ENCODE measurements at regions not wholly inside any gene's neighbourhood (a gene's known extent, or its start where the extent isn't known, plus 50 kb on each side); places are given as distances from the start of the nearest gene placed in this dataset.
A peak's percentile ranks its signal among the peaks of the same experiment; 100 is the strongest.
"Not testable (repeated sequence)": the region's sequence is repeated elsewhere in the genome, so short reads cannot be mapped to it uniquely, and the experiment has no call there.

GRCh38 chr12:9323144-9323681 lies 115.0 kb upstream of the PZP start:
- no peaks in the 10 kb centered on the region for H3K27me3 ChIP-seq (replicated peaks; ENCODE audit: insufficient read depth, low read depth, low read length, poor library complexity)
- no peaks in the 10 kb centered on the region for H3K36me3 ChIP-seq (ENCODE audit: insufficient read depth, low read length, poor library complexity, severe bottlenecking)
- no peak for DNase-seq (ENCODE audit: low spot score)
- TF ChIP-seq EZH2 (IDR thresholded peaks at IDR 0.05; ENCODE audit: borderline replicate concordance, low read depth, low read length, poor library complexity, severe bottlenecking) (no peak), CTCF (conservative IDR thresholded peaks at IDR 0.05; ENCODE audit: low read depth, low read length) (no peak)
- intact Hi-C loops (cut with micrococcal nuclease; ENCODE audit: unreplicated experiment) = no loop called here
- H3K9me3 ChIP-seq (ENCODE audit: low read depth, low read length, poor library complexity, severe bottlenecking) = no peaks in the 10 kb centered on the region
- H3K27ac ChIP-seq (ENCODE audit: low read depth, low read length, poor library complexity, severe bottlenecking) = no peak overlapping the region
- H3K4me3 ChIP-seq (ENCODE audit: low read depth, low read length, poor library complexity, severe bottlenecking) = no peak overlapping the region
- H3K4me1 ChIP-seq (ENCODE audit: insufficient read depth, low read length, poor library complexity, severe bottlenecking) = no peaks in the 10 kb centered on the region
- POLR2A ChIA-PET (ENCODE audit: low non-redundant PET) = interaction anchor here (0.6 kb wide), 1 partner anchor 562 kb away, joined by 3 read pairs; no protein-coding TSS in a partner anchor
- BruUV-seq (replicated peaks) = no TSS peak
- CTCF ChIA-PET = no interaction called here

- ChIA-PET POLR2A (ENCODE audit: low non-redundant PET) (no interaction called here), CTCF (no interaction called here)
- Histone ChIP-seq H3K27me3 (replicated peaks; ENCODE audit: insufficient read depth, low read depth, low read length, poor library complexity) (no peaks in the 10 kb centered on the region), H3K4me1 (ENCODE audit: insufficient read depth, low read length, poor library complexity, severe bottlenecking) (no peaks in the 10 kb centered on the region), H3K9me3 (ENCODE audit: low read depth, low read length, poor library complexity, severe bottlenecking) (no peaks in the 10 kb centered on the region), H3K4me3 (ENCODE audit: low read depth, low read length, poor library complexity, severe bottlenecking) (no peak overlapping the region), H3K27ac (ENCODE audit: low read depth, low read length, poor library complexity, severe bottlenecking) (no peak overlapping the region), H3K36me3 (ENCODE audit: insufficient read depth, low read length, poor library complexity, severe bottlenecking) (no peaks in the 10 kb centered on the region)
- no TSS peak for BruUV-seq (replicated peaks)
- DNase-seq (ENCODE audit: low spot score) = no peak
- TF ChIP-seq CTCF (conservative IDR thresholded peaks at IDR 0.05; ENCODE audit: low read depth, low read length) = no peak
- TF ChIP-seq EZH2 (IDR thresholded peaks at IDR 0.05; ENCODE audit: borderline replicate concordance, low read depth, low read length, poor library complexity, severe bottlenecking) = no peak
- intact Hi-C loops (cut with micrococcal nuclease; ENCODE audit: unreplicated experiment) = no loop called here
Observed at GRCh38 chr12:9319842-9320173, 111.6 kb upstream of the PZP start.

- no peak for TF ChIP-seq EZH2 (IDR thresholded peaks at IDR 0.05; ENCODE audit: borderline replicate concordance, low read depth, low read length, poor library complexity, severe bottlenecking)
- peak; percentile 34 for TF ChIP-seq CTCF (conservative IDR thresholded peaks at IDR 0.05; ENCODE audit: low read depth, low read length)
- no peaks in the 10 kb centered on the region for H3K4me1 ChIP-seq (ENCODE audit: insufficient read depth, low read length, poor library complexity, severe bottlenecking)
- DNase-seq (ENCODE audit: low spot score) = no peak
- no TSS peak for BruUV-seq (replicated peaks)
- H3K9me3 ChIP-seq (ENCODE audit: low read depth, low read length, poor library complexity, severe bottlenecking) = no peaks in the 10 kb centered on the region
- H3K36me3 ChIP-seq (ENCODE audit: insufficient read depth, low read length, poor library complexity, severe bottlenecking) = no peaks in the 10 kb centered on the region
- H3K27me3 ChIP-seq (replicated peaks; ENCODE audit: insufficient read depth, low read depth, low read length, poor library complexity) = no peaks in the 10 kb centered on the region
- ChIA-PET POLR2A (ENCODE audit: low non-redundant PET) (no interaction called here), CTCF (no interaction called here)
- H3K27ac ChIP-seq (ENCODE audit: low read depth, low read length, poor library complexity, severe bottlenecking) = no peak overlapping the region
- intact Hi-C loops (cut with micrococcal nuclease; ENCODE audit: unreplicated experiment) = no loop called here
- no peak overlapping the region for H3K4me3 ChIP-seq (ENCODE audit: low read depth, low read length, poor library complexity, severe bottlenecking)
Observed at GRCh38 chr12:9319044-9319841, 111.0 kb upstream of the PZP start.

- H3K4me1 ChIP-seq (ENCODE audit: insufficient read depth, low read length, poor library complexity, severe bottlenecking); DNase-seq (ENCODE audit: low spot score); BruUV-seq (replicated peaks); H3K9me3 ChIP-seq (ENCODE audit: low read depth, low read length, poor library complexity, severe bottlenecking); H3K4me3 ChIP-seq (ENCODE audit: low read depth, low read length, poor library complexity, severe bottlenecking); H3K36me3 ChIP-seq (ENCODE audit: insufficient read depth, low read length, poor library complexity, severe bottlenecking); CTCF ChIA-PET; intact Hi-C loops (cut with micrococcal nuclease; ENCODE audit: unreplicated experiment); H3K27ac ChIP-seq (ENCODE audit: low read depth, low read length, poor library complexity, severe bottlenecking); POLR2A ChIA-PET (ENCODE audit: low non-redundant PET); H3K27me3 ChIP-seq (replicated peaks; ENCODE audit: insufficient read depth, low read depth, low read length, poor library complexity): not testable (repeated sequence)
Observed at GRCh38 chr12:9313479-9313878, 105.3 kb upstream of the PZP start.

- H3K36me3 ChIP-seq (ENCODE audit: insufficient read depth, low read length, poor library complexity, severe bottlenecking); H3K27me3 ChIP-seq (replicated peaks; ENCODE audit: insufficient read depth, low read depth, low read length, poor library complexity); H3K27ac ChIP-seq (ENCODE audit: low read depth, low read length, poor library complexity, severe bottlenecking); H3K4me3 ChIP-seq (ENCODE audit: low read depth, low read length, poor library complexity, severe bottlenecking); CTCF ChIA-PET; POLR2A ChIA-PET (ENCODE audit: low non-redundant PET); DNase-seq (ENCODE audit: low spot score); intact Hi-C loops (cut with micrococcal nuclease; ENCODE audit: unreplicated experiment); H3K9me3 ChIP-seq (ENCODE audit: low read depth, low read length, poor library complexity, severe bottlenecking); H3K4me1 ChIP-seq (ENCODE audit: insufficient read depth, low read length, poor library complexity, severe bottlenecking): not testable (repeated sequence)
- TSS peak; percentile 31 for BruUV-seq (replicated peaks)
Observed at GRCh38 chr12:9312406-9313392, 104.5 kb upstream of the PZP start.

Data from A673 (cell line).